Transverse colon (tissue), 4 donors: ENCODE measurements at regions not wholly inside any gene's neighbourhood (a gene's known extent, or its start where the extent isn't known, plus 50 kb on each side); places are given as distances from the start of the nearest gene placed in this dataset.

ENCODE experiments used
- EP300 ChIP-seq: sonication (generic); formaldehyde crosslinking; IDR thresholded peaks from one replicate; pipeline ENCODE4 v1.6.1; 2017; ENCODE audit warnings: antibody characterized with exemption, low read depth
- POLR2A ChIP-seq: fragments of 450-650 bp; IDR thresholded peaks from one replicate; pipeline ENCODE4 v1.6.1; 2016; ENCODE audit warnings: antibody characterized with exemption, mild to moderate bottlenecking, moderate library complexity
- POLR2AphosphoS5 ChIP-seq, 3 donors: sonication (generic); formaldehyde crosslinking; IDR thresholded peaks; one replicate each; pipeline ENCODE4 v1.6.1; 2016; ENCODE audit warnings: antibody characterized with exemption in 3 of 3
- TF ChIP-seq, protein P1 (sequence below), 5 experiments: fragments of 200-600 bp in 3 of 5; fragments of 450-650 bp in 2 of 5; sonication (generic) in 3 of 5; IDR thresholded peaks; 1 replicate in 2 of 5; 2 replicates in 3 of 5; pipeline ENCODE4 v1.5.1; 2016 to 2017; ENCODE audit warnings: antibody characterized with exemption in 5 of 5, inconsistent platforms in 3 of 5, mild to moderate bottlenecking in 2 of 5, moderate library complexity in 1 of 5

- TF ChIP-seq POLR2A = no peak
- TF ChIP-seq, protein P1, sequence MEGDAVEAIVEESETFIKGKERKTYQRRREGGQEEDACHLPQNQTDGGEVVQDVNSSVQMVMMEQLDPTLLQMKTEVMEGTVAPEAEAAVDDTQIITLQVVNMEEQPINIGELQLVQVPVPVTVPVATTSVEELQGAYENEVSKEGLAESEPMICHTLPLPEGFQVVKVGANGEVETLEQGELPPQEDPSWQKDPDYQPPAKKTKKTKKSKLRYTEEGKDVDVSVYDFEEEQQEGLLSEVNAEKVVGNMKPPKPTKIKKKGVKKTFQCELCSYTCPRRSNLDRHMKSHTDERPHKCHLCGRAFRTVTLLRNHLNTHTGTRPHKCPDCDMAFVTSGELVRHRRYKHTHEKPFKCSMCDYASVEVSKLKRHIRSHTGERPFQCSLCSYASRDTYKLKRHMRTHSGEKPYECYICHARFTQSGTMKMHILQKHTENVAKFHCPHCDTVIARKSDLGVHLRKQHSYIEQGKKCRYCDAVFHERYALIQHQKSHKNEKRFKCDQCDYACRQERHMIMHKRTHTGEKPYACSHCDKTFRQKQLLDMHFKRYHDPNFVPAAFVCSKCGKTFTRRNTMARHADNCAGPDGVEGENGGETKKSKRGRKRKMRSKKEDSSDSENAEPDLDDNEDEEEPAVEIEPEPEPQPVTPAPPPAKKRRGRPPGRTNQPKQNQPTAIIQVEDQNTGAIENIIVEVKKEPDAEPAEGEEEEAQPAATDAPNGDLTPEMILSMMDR (IDR thresholded peaks at IDR 0.05) = no peak
- no peak for TF ChIP-seq POLR2AphosphoS5 (IDR thresholded peaks at IDR 0.05)
- no peak for TF ChIP-seq EP300
These were observed 131.7 kb downstream of the EMX2 start for GRCh38 chr10:117674201-117674600.
